ENCODE measurements at regions not wholly inside any gene's neighbourhood (a gene's known extent, or its start where the extent isn't known, plus 50 kb on each side); places are given as distances from the start of the nearest gene placed in this dataset.

GRCh38 chr6:119463081-119463626 is 113.6 kb upstream of the MAN1A1 start:
- FAIRE-seq, result no peak
- no peak overlapping the region for H3K27ac ChIP-seq
- H3K4me1 ChIP-seq, result no peaks in the 10 kb centered on the region
- no peak for DNase-seq
- no peak overlapping the region for H3K4me3 ChIP-seq
- no peak for ATAC-seq
- H3K9me3 ChIP-seq, result no peaks in the 10 kb centered on the region
- TF ChIP-seq, protein P1, sequence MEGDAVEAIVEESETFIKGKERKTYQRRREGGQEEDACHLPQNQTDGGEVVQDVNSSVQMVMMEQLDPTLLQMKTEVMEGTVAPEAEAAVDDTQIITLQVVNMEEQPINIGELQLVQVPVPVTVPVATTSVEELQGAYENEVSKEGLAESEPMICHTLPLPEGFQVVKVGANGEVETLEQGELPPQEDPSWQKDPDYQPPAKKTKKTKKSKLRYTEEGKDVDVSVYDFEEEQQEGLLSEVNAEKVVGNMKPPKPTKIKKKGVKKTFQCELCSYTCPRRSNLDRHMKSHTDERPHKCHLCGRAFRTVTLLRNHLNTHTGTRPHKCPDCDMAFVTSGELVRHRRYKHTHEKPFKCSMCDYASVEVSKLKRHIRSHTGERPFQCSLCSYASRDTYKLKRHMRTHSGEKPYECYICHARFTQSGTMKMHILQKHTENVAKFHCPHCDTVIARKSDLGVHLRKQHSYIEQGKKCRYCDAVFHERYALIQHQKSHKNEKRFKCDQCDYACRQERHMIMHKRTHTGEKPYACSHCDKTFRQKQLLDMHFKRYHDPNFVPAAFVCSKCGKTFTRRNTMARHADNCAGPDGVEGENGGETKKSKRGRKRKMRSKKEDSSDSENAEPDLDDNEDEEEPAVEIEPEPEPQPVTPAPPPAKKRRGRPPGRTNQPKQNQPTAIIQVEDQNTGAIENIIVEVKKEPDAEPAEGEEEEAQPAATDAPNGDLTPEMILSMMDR (IDR thresholded peaks at IDR 0.05), result no peak
- intact Hi-C loops (cut with DNase I), result no loop called here
- 87 to 89% methylated on average over 4 of the region's 4 CpGs for WGBS, 2 donors
- H3K36me3 ChIP-seq, result no peaks in the 10 kb centered on the region
- no peaks in the 10 kb centered on the region for H3K27me3 ChIP-seq

DNA sequence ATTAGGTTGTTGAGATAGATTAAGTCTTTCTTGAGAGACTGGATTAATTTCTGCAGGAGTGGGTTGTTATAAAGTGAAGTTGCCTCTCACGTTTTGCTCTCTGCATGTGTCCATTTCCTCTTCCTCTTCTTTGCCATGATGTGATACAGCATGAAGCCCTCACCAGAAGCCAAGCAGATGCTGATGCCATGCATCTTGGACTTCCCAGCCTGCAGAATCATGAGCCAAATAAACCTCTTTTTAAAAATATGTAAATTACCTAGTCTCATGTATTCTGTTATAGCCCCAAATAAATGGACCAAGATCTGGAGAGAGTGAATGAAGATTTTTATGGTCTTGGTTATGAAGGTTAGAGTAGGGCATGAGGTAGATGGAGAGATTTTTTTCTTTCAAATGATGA is 111.6 kb upstream of the MAN1A1 start:
- H3K27ac ChIP-seq, result no peak overlapping the region
- ATAC-seq, result no peak
- WGBS, 2 donors, result 75 to 80% methylated on average over 1 of the region's 1 CpG
- DNase-seq, result no peak
- no peak overlapping the region for H3K4me3 ChIP-seq
- intact Hi-C loops (cut with DNase I), result no loop called here
- no peaks in the 10 kb centered on the region for H3K4me1 ChIP-seq
- H3K36me3 ChIP-seq, result no peaks in the 10 kb centered on the region
- TF ChIP-seq, protein P1 (IDR thresholded peaks at IDR 0.05), result no peak
- H3K27me3 ChIP-seq, result no peaks in the 10 kb centered on the region
- H3K9me3 ChIP-seq, result no peaks in the 10 kb centered on the region
- no peak for FAIRE-seq

DNA sequence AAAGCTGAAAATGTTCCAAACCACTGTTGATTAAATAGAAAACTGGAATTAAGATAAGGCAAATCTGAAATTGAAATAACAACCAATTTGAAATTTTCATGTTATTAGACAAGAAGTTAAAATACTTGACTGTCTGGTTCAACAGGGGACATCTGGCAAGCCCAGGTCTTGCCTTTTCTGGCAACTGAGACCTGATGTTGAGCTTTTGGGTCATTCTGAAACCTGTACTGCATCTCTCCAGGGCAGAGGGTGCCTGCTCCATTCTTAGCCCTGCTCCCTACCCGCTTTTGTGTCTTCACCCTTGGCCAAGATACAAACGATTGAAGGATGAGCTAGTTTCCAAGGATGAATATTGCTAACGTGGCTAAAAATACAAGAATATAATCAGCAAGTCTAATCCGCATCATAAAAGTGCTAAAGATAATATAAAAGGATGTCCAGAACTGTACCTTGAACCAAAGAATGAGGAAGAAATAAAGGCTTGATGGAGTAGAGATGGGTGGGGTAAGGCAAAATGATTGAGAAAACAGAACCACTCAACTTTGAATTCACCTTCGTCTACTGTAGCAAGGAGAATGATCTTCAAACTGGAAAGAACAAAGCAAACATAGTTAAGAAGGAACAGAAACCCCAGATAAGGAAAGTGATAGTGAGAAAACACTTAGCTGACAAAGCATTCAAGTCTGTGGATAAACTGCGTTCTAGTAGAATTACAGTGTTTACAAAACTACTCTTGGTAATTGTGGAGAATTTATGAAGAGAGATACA is 109.8 kb upstream of the MAN1A1 start:
- DNase-seq (no peak), FAIRE-seq (peak; percentile 66), ATAC-seq (no peak)
- no peaks in the 10 kb centered on the region for H3K4me1 ChIP-seq
- no peak overlapping the region for H3K4me3 ChIP-seq
- WGBS, 2 donors, result 69 to 72% methylated on average over 6 of the region's 6 CpGs
- TF ChIP-seq, protein P1 (IDR thresholded peaks at IDR 0.05), result no peak
- H3K27ac ChIP-seq, result no peak overlapping the region
- H3K9me3 ChIP-seq, result no peaks in the 10 kb centered on the region
- no peaks in the 10 kb centered on the region for H3K27me3 ChIP-seq
- H3K36me3 ChIP-seq, result no peaks in the 10 kb centered on the region
- intact Hi-C loops (cut with DNase I), result no loop called here

DNA sequence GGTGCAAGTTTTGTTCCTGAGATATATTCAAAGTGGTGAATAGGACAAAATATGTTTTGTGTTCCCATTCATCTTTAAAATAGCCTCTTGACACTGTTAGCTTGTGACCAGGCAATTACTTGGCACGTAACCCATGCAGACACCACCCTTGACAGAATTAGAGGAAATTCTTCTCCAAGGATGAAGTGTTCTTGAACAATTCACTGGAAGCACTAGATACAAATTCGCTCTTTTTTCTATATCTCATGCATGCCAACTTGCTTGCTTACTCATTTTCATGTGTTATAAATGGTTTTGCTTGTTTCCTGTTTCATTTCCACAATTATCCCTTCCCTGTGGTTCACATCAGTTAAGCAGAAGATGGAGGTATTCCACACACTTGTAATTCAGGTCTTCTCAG is 105.2 kb upstream of the MAN1A1 start:
- Histone ChIP-seq H3K36me3 (no peaks in the 10 kb centered on the region), H3K27ac (no peak overlapping the region), H3K4me3 (no peak overlapping the region), H3K9me3 (no peaks in the 10 kb centered on the region), H3K27me3 (no peaks in the 10 kb centered on the region), H3K4me1 (no peaks in the 10 kb centered on the region)
- WGBS, 2 donors, result 82 to 86% methylated on average over 2 of the region's 2 CpGs
- ATAC-seq (peak in 2 of 4 donors; percentile 13 to 43), DNase-seq (no peak), FAIRE-seq (no peak)
- TF ChIP-seq, protein P1 (IDR thresholded peaks at IDR 0.05), result no peak
- intact Hi-C loops (cut with DNase I), result no loop called here
